GM19467 (cell line): ENCODE measurements at regions not wholly inside any gene's neighbourhood (a gene's known extent, or its start where the extent isn't known, plus 50 kb on each side); places are given as distances from the start of the nearest gene placed in this dataset.
"Not testable (repeated sequence)": the region's sequence is repeated elsewhere in the genome, so short reads cannot be mapped to it uniquely, and the experiment has no call there.

Source experiments
- ATAC-seq: cut with Tn5 transposase; IDR thresholded peaks from one replicate; pipeline ENCODE4 v1.9.1; 2021; ENCODE audit warnings: mild to moderate bottlenecking, moderate library complexity; ENCODE audit not compliant: unreplicated experiment

DNA sequence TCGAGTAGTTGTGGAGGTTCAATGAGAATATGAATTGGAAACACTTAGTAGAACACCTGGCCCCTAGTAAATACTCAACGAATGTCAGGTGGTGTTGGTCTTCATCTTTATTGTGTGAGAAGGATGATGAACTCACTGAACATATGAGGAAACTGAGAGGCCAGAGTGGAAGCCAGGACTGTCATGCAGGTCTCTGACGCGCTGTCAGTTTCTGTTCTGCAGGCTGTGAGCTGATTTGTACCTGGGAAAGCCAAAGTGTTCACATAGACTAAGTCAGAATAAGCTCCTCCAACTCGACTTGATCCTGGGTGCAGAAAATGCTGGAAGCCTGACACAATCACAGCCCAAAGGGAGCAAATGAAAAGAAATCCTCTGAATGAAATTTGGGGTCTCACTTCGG, 222.2 kb downstream of the LY86 start:
- ATAC-seq, result no peak

DNA sequence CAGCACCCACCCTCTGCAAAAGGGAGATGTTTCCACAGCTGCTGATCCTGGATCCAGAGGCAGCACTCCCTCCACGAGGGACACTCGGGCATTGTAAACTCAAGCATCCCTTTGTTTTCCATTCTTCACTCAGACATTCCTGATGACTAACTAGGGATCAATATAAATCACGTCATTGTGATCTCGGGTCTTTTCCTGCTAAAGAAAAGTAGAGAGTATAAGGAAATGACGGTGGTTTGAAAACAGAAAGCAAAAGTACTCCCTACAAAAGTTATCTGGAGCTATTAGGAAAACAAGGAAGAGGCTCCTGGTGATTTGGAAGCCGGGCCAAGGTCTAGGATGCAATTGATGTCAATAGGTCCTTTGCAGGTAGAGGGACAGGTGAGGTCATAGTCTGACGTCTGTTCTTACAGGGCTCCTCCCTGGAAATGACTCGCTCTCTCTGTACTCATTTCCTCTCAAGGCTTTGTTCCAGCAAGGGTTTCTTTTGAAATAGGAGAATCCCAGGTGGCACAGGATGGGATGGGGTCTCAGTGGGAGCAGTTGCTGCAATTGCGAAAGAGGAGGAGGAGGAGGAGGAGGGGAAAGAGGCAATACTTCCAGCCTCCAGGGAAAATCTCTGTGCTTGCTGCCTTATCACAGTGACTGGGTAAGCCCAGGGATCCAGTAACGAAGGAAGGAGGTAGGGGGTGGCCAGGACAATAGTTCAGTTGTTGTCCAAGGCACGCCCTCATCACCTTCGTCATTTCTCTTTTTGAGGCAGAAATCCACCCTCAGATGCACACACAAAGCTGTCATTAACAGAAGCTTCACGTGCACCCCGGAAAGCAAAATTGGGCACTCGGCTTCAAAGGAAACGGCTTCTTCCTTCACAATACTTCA, 222.8 kb downstream of the LY86 start:
- ATAC-seq, result no peak

DNA sequence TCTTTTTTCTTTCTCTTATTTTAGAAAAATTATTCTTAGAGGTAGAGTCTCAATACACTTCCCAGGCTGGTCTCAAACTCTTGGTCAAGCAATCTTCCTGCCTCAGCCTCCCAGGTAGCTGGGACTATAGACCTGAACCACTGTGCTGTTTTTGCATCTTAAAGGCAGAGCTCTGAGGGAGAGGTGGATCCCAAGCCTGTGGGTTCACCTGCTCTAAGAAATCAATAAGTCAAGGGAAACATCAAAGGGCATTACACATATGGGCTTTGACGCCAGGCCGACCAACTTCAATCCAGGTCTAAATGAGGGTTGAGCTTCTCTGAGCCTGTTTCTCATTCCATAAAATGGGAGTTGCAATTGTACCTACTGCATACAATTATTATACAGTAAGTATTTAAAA, 223.9 kb downstream of the LY86 start:
- ATAC-seq, result no peak

DNA sequence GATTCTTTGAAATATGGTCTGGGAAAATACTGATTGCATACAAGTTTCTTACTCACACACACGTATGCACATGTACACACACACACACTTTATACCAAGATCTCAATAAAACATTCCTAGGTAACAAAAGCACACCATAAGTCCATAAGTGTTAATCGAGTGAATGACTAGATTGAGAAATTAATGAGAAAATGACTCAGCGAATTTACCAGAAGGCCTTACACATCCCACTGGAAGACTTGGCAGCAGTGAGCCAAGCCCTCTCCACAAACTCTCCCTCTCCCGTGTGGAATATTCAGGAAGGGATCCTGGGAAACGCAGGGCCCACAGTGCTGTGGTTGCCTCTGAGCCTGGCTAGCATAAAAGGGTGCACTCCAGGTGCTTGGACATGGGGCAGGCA, 227.2 kb downstream of the LY86 start:
- no peak for ATAC-seq

DNA sequence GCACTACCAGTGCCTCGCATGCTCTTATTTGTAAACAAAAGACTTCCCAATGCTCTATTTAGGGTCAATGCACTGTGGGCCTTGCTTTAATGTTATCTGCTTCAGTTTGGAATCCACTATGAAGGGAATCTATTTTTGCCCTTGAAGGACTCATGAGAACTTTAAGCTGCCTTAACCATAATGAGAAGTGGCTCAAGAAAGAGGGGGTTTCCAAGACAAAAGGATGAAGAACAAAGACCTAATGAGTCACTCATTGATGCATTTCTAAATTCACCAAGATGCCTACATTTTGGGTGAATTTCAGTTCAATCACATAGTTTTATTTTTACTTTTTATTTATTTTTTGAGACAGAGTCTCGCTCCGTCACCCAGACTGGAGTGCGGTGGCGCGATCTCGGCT, 228.2 kb downstream of the LY86 start:
- no peak for ATAC-seq

DNA sequence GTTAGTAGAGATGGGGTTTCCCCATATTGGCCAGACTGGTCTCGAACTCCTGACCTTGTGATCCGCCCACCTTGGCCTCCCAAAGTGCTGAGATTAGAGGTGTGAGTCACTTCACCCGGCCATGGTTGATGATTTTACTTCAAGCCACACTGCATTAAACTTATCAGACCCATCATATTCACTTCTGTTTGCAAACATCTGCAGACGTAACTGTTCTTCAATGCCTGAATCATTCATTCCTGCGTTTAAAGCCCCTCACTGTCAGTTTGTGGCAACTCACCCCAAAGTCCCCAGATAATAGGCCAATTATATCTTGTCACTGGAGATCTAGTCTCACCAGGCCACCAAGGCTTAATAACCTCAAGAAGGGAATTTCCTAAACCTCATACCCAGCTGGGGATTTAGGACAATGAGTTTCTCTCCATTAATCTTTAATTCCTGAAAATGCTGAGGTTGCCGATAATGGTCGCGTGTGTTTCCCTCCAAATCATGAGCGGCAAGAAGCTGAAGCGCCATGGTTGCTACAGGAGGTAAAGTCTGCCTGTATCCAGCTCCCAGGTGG, 229.6 kb downstream of the LY86 start:
- no peak for ATAC-seq

DNA sequence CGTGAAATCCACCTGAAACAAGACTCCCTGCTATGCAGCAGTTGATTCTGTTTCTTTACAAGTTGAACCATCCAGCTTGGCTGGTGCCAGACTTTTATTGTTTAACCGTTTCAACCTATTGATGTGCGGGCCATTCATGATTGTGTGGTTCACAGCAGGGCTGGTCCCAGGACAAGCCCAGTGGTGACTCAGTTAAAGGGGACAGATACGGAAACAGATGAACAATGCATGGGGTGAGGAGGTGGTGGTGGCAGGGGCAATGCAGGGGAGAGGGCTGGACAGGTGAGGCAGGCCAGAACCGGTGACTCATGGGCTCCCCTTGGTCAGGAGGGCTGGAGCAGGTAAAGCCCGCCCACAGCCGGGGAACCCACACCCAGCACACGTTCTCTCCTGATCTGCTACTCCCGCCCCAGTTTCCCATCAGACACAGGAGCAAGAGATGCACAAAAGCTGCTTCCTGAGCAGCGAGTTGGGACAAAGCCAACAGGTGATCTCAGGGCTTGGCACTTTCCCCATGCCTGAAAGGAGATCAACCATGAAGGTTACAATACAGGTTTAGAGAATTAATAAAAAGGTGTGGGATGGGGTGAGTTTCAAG, 232.2 kb downstream of the LY86 start:
- ATAC-seq, result no peak

DNA sequence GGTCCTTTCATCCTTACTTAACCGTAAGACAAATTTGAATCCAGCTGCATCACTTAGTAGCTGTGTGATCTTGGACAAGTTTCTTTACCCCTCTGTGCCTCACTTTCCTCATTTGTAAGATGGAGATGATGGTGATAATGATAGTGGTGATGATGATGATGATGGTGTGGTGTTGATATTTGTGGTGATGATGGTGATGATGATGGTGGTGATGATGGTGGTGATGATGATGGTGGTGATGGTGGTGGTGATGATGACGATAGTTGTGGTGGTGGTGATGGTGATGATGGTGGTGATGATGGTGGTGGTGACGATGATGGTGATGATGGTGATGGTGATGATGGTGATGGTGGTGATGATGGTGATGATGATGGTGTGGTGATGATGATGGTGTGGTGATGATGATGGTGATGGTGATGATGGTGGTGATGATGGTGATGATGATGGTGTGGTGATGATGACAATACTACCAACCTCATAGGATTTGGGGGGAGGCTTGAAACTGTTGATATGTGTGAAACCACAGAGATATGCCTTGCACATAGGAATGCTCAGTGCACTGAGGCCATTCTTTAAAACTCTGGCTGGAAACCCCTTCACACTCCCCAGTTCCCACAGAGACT, 233.2 kb downstream of the LY86 start:
- ATAC-seq, result no peak

DNA sequence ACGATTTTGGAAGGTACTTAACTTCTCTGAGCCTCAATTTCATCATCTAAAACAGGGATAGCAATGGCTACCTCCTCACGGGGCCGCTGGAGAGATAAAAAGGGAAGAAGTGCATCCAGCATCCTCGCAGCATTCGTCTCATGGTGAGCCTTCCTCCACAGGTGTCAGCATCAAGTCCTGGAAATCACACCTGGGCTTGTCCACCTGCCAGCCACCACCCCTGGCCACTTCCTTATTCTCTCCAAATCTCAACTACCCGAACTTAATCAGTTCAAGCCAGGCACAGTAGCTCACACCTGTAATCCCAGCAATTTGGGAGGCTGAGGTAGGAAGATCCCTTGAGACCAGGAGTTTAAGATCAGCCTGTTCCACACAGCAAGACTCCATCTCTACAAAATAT, 234.5 kb downstream of the LY86 start:
- no peak for ATAC-seq

DNA sequence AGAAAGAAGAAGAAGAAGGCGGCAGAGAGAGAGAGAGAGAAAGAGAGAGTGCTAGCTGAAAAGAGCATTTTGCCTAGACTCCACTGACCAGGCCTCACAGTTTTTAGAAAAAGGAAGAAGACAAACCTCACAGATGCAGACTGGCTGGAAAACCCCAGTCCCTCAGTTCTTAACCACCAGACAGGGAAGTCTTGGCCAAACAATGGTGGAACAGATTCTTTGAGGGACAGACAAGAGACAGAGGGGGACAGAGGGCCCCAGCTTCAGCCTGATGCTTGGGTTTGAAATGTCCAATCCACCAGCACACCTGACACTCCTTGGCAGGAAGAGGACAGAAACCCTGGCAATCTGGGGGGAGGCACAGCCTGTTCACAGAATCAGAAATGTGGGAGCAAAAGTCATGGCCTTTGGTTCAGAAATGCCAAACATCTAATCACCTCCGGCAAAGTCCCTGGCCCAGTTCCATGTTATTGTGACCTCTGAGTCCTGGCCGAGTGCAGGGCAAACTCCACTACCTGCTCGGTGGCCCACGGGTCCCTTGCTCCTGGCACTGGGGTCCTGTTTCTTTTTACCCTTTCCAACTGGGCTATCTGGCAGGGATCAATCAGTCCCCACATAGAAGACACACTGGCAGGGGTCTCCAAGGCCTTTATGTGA, 235.2 kb downstream of the LY86 start:
- no peak for ATAC-seq

DNA sequence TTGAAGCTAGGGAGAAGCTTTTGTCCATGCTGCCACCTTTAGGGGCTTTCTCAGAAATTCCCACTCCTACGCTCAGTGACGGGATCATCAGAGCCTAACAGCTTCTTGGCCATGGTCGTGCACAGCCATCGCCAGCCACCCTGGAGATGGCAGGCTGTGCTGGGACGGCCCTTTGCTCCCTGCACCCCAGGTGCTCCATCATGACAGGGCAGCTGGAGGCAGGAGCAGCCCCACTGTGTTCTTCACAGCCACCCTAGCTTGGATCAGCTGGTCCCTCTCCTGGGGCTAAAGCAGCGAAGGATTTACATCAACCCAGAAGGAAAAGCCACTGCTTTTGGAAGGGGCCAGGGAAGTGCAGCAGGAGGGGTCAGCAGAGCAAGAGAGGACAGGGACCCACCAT, 235.9 kb downstream of the LY86 start:
- no peak for ATAC-seq

DNA sequence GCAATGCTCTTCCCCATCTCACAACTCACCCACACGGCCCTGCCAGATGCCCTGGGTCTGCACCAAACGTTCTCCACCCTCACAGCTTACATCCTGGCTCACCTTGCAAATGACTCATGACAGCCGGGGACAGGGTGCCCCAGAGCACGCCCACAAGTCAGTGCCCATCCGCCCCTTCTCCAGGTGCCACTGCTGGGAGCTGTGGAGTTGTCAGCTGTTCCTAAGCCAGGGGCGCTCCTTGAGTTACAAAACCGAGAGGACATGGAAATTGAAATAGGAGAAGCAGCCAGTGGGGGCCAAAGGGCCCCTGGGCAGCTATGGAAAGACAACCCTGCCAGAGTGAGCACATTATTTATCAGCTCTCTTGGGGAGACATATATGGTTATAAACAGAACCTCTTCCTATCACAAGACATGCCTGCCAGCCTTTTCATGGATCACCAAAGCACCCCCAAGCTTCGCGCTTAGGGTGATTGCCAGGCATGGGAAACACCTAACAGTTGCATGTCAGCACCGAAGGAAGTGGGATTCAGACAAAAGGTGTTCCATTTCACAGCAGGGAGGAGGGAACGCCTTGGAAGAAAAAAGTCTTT, 236.8 kb downstream of the LY86 start:
- ATAC-seq, result no peak

DNA sequence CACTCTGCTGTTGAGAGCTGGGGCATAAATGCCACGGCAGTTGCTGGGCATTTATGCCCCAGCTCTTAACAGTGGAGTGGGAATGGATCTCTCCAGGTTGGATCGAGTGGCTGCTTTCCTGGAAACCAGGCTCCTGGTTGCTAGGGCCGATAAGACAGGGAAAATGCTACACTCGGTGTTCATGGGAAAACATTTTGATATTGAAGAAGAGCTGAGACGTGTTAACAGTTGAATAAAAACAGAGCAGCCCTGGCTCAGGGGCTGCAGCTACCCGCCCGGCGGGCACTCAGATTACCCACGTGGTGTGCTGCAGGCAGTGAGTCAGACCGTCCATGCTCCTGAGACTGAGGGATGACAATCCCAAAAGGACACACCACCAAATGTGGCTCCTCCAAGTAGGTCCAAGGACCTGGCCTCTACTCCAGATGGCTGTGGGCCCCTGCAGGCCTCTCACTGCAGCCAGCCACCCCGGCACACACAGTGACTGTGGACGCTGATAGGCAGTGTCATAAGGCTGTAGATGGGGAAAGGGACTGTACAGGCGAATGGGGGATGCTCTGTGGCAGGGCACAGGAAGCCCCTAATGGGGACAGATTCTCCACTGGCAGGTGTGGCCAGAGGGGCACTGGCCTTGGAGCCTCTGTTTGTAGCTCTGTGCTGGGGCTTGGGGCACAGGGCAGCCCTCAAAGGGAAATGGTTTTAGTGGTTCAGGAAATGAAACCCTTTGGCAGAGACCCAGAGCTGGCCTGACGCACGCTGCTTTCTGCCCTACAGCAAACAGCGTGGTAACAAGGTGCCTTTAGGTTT, 237.8 kb downstream of the LY86 start:
- no peak for ATAC-seq

DNA sequence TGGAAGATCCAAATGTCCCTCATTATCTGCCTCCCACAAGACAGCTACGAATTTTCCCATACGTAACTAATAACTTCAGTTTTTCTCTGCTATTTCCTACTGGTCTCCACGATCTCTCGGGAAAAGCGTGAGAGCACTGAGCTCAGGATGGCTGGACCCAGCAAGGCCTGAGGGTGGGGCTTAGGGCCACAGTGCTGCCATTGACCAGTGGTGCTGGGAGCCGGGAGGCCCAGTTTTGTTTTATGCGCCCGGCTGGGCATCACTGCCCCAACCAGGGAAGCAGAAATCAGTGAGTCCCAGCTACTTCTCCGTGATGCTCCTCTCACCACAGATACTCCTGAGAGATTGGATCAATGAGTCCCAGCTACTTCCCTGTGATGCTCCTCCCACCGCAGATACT, 238.4 kb downstream of the LY86 start:
- no peak for ATAC-seq

DNA sequence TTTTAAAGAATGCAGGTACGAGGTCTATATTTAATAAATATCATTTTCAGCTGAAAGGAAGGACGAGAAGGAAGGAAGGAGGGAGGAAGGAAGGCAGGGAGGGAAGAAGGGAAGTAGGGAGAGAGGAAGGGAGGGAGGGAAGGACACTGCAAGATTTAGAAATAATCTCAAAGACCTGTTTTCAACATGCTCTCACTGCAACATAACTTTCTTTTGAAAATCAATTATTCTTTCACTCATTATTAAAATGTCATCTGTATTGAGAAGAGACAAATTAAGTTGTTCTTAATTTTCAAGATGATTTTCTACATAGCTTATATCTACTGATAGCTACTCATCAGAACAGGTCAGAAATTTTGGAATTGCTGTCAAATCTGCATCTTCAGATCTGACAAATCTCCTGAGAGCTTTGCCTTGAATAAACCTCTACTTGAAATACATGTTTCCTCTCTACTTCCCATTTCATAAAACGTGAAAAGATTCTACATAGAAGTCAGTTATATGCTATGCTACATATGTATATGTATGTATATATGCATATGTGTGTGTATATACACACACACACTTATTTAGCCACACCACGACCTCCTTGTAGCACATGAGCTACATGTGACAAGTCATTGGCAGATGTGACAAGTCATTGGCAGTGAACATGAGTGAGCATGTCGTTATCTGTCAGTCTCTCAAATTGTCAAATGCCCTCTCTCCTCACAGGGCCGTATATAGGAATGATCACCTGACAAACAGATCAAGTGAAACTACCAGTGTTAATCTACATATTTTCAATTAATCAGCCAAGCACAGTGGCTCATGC, 241.6 kb downstream of the LY86 start:
- ATAC-seq, result no peak

DNA sequence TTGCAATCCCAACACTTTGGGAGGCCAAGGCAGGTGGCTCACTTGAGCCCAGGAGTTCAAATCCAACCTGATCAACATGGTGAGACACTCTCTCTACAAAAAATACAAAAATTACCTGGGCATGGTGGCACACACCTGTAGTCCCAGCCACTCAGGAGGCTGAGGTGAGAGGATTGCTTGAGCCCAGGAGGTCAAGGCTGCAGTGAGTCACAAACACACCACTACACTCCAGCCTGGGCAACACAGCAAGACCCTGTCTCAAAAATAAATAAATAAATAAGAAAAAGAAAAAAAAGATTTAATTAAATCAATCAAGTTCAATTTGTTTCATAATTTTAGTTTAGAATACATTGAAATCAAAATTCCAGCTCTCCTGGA, 242.2 kb downstream of the LY86 start:
- not testable (repeated sequence) for ATAC-seq

DNA sequence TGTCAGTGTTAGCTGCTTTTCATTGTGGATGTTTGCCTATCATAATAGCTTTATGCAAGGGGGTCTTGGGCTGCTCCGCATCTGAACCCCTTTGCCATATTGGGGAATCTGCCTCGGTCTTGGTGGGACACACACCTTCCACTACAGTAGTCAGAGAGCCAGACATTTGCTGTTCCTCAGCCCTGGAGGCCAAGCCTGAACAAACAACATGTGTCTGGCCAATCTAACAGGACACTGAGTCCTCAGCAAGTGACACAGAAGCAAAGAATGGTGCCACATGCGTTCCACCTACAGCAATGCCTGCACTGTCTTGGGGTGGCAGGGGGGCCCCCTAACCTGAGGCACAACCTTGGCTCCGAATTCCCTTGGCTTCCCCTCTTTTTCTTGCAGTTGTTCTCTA, 243.9 kb downstream of the LY86 start:
- ATAC-seq, result no peak

DNA sequence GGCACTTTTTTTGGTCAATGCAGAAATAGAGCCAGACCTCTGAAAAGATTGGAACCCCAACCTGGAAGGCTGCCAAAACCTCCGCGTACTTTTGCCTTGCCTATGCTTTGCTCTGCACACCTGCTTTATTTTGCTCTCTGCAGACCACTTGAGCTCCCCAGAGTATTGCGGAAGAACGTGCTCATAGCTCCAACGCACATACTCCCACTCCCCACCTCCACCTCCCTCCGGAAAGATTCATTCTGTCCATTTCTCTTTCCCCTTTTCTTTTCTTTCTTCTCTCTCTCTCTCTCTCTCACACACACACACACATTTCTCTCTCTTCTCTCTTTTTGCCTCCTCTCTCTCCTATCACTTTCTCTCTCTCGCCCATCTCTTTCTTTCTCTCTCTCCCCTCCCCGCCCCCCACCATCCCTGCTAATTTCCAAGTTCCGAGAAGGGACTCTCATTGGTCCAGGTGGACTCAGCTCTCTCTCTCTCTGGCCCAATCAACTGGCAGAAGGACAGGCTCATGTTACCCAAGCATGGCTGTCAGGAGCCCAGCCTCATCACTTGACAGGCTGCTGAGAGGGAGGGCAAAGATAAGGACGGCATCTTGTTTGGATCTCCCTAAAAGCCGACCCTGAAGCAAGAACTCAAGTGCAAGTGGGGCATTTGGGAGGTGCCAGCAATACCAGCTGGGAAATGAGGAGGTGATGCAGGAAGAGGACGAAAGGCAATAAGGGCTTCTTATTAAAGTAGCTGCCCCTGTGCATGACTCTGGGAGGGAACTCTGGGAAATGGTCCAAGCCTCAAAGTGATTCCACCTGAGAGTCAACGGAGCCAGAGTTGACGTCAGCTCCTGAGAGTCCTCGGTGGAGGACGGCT, 246.1 kb downstream of the LY86 start:
- ATAC-seq, result no peak

DNA sequence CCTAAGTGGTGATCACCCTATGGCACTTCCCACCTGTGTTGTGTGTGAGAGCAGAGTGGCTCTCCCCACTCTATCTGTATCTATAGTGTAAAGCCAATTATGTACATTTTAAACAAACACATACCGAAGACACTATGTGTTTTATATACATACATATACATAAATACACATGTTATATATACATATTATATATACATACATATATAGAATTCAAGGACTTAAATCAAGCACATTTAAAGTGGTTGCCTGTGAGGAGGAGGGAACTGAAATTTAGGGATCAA, 246.6 kb downstream of the LY86 start:
- no peak for ATAC-seq
